A549 (cell line): ENCODE measurements at regions not wholly inside any gene's neighbourhood (a gene's known extent, or its start where the extent isn't known, plus 50 kb on each side); places are given as distances from the start of the nearest gene placed in this dataset.

Experiments used
- CEBPB ChIP-seq, 2 experiments: fragments of >200 bp in 1 of 2; sonication (Bioruptor Twin) in 1 of 2; formaldehyde crosslinking in 1 of 2; IDR thresholded peaks; 2 replicates each; pipeline ENCODE4 v1.6.1; 2012 to 2016
- JUN ChIP-seq, 2 experiments: fragments of >200 bp; sonication (Bioruptor Twin); formaldehyde crosslinking; IDR thresholded peaks; 2 replicates in 1 of 2; 3 replicates in 1 of 2; pipeline ENCODE4 v1.6.1; 2016 to 2017
- JUNB ChIP-seq: fragments of >200 bp; sonication (Bioruptor Twin); formaldehyde crosslinking; IDR thresholded peaks from 2 replicates; pipeline ENCODE4 v1.6.1; 2016
- KDM5A ChIP-seq: fragments of 200-600 bp; sonication (generic); IDR thresholded peaks from 2 replicates; pipeline ENCODE4 v1.6.1; 2016; ENCODE audit warnings: antibody characterized with exemption, mild to moderate bottlenecking
- POLR2A ChIP-seq: IDR thresholded peaks from 2 replicates; pipeline ENCODE4 v1.6.1; 2012; ENCODE audit warnings: mild to moderate bottlenecking, low read length
- ZC3H11A ChIP-seq: fragments of 450-650 bp; IDR thresholded peaks from 2 replicates; pipeline ENCODE4 v1.6.1; 2014; ENCODE audit warnings: antibody characterized with exemption, mild to moderate bottlenecking
- TF ChIP-seq, protein P1 (sequence below): fragments of >200 bp; sonication (Bioruptor Twin); formaldehyde crosslinking; IDR thresholded peaks from 3 replicates; pipeline ENCODE4 v1.5.1; 2016
- TF ChIP-seq, protein P2 (sequence below): fragments of 450-650 bp; IDR thresholded peaks from 2 replicates; pipeline ENCODE4 v1.6.1; 2014; ENCODE audit warnings: antibody characterized with exemption

DNA sequence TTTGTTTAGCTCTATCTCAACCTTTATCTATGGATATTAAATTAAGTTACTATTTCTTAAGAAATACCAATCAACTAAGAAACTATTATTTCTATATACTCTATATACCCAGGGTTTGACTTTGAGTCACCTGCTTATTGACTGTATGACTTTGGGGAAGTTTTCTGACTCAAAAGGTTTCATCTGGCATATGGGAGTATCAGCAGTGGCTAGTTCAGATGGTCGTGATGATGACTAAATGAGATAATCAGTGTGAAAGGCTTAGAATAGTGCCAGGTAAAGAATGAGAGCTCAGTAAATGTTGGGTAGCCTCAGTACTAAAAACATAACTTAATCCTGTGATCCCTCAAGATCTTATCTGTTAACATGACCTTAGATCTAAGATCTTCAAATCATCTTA is 179.7 kb upstream of the ISL1 start:
- TF ChIP-seq CEBPB (IDR thresholded peaks at IDR 0.05), result no peak
- no peak for TF ChIP-seq POLR2A
- TF ChIP-seq JUNB, result no peak
- TF ChIP-seq, protein P1, sequence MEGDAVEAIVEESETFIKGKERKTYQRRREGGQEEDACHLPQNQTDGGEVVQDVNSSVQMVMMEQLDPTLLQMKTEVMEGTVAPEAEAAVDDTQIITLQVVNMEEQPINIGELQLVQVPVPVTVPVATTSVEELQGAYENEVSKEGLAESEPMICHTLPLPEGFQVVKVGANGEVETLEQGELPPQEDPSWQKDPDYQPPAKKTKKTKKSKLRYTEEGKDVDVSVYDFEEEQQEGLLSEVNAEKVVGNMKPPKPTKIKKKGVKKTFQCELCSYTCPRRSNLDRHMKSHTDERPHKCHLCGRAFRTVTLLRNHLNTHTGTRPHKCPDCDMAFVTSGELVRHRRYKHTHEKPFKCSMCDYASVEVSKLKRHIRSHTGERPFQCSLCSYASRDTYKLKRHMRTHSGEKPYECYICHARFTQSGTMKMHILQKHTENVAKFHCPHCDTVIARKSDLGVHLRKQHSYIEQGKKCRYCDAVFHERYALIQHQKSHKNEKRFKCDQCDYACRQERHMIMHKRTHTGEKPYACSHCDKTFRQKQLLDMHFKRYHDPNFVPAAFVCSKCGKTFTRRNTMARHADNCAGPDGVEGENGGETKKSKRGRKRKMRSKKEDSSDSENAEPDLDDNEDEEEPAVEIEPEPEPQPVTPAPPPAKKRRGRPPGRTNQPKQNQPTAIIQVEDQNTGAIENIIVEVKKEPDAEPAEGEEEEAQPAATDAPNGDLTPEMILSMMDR, result no peak
- no peak for TF ChIP-seq KDM5A
- no peak for TF ChIP-seq JUN (IDR thresholded peaks at IDR 0.05)
- TF ChIP-seq, protein P2, sequence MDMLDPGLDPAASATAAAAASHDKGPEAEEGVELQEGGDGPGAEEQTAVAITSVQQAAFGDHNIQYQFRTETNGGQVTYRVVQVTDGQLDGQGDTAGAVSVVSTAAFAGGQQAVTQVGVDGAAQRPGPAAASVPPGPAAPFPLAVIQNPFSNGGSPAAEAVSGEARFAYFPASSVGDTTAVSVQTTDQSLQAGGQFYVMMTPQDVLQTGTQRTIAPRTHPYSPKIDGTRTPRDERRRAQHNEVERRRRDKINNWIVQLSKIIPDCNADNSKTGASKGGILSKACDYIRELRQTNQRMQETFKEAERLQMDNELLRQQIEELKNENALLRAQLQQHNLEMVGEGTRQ, result no peak
- no peak for TF ChIP-seq ZC3H11A
